ENCODE measurements at regions not wholly inside any gene's neighbourhood (a gene's known extent, or its start where the extent isn't known, plus 50 kb on each side); places are given as distances from the start of the nearest gene placed in this dataset.

DNA sequence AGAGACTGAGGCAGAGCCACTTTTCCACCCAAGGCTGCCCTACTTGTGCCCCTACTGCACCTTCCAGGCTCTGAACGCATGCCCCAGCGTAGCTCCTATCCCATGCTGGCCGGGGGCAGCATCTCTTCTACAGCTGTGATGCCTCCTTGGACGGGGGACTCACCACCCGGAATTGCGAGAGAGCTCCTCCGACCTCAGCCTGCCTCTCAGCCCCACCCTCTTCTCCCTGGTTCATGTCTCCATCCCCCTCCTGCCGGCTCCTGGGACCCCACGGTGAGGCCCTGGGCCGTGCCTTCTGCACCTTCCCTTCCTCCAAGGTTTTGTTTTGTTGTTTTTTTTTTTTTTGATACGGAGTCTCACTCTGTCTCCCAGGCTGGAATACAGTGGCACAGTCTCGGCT, 112.4 kb downstream of the MICALL2 start:
- intact Hi-C loops (cut with DNase I), result no loop called here
- H3K27me3 ChIP-seq, result no peaks in the 10 kb centered on the region
- H3K9me3 ChIP-seq, result no peaks in the 10 kb centered on the region
- no peak overlapping the region for H3K27ac ChIP-seq
- no peaks in the 10 kb centered on the region for H3K36me3 ChIP-seq
- H3K4me1 ChIP-seq, result no peaks in the 10 kb centered on the region
- no peak overlapping the region for H3K4me3 ChIP-seq
- no peak for DNase-seq (ENCODE audit: extremely low spot score in 2 of 2)
- no peak for TF ChIP-seq POLR2A (IDR thresholded peaks at IDR 0.05)
- no peak for TF ChIP-seq POLR2AphosphoS5 (IDR thresholded peaks at IDR 0.05; ENCODE audit: insufficient read depth in 1 of 2, low read depth in 1 of 2)
- no peak for TF ChIP-seq CTCF (IDR thresholded peaks at IDR 0.05)

- Histone ChIP-seq H3K9me3 (no peaks in the 10 kb centered on the region), H3K4me3 (no peak overlapping the region), H3K27ac (no peak overlapping the region), H3K36me3 (no peaks in the 10 kb centered on the region), H3K4me1 (no peaks in the 10 kb centered on the region), H3K27me3 (no peaks in the 10 kb centered on the region)
- DNase-seq (ENCODE audit: extremely low spot score in 2 of 2), result no peak
- TF ChIP-seq POLR2AphosphoS5 (IDR thresholded peaks at IDR 0.05; ENCODE audit: insufficient read depth in 1 of 2, low read depth in 1 of 2) (no peak), POLR2A (IDR thresholded peaks at IDR 0.05) (no peak), CTCF (IDR thresholded peaks at IDR 0.05) (no peak)
- intact Hi-C loops (cut with DNase I), result no loop called here
Measured at GRCh38 chr7:1348096-1348822, 111.0 kb downstream of the MICALL2 start.

- Histone ChIP-seq H3K27ac (no peak overlapping the region), H3K27me3 (no peaks in the 10 kb centered on the region), H3K4me1 (no peaks in the 10 kb centered on the region), H3K36me3 (no peaks in the 10 kb centered on the region), H3K4me3 (no peak overlapping the region), H3K9me3 (no peaks in the 10 kb centered on the region)
- intact Hi-C loops (cut with DNase I), result no loop called here
- TF ChIP-seq POLR2A (IDR thresholded peaks at IDR 0.05) (no peak), CTCF (IDR thresholded peaks at IDR 0.05) (no peak), POLR2AphosphoS5 (IDR thresholded peaks at IDR 0.05; ENCODE audit: insufficient read depth in 1 of 2, low read depth in 1 of 2) (no peak)
- no peak for DNase-seq (ENCODE audit: extremely low spot score in 2 of 2)
Measured at GRCh38 chr7:1348823-1349335, 110.4 kb downstream of the MICALL2 start.

GRCh38 chr7:1349351-1349761, 109.9 kb downstream of the MICALL2 start:
- H3K27me3 ChIP-seq, result no peaks in the 10 kb centered on the region
- H3K9me3 ChIP-seq, result no peaks in the 10 kb centered on the region
- TF ChIP-seq POLR2A (IDR thresholded peaks at IDR 0.05) (no peak), POLR2AphosphoS5 (IDR thresholded peaks at IDR 0.05; ENCODE audit: insufficient read depth in 1 of 2, low read depth in 1 of 2) (no peak), CTCF (IDR thresholded peaks at IDR 0.05) (no peak)
- no peak for DNase-seq (ENCODE audit: extremely low spot score in 2 of 2)
- intact Hi-C loops (cut with DNase I), result no loop called here
- no peak overlapping the region for H3K27ac ChIP-seq
- no peak overlapping the region for H3K4me3 ChIP-seq
- H3K4me1 ChIP-seq, result no peaks in the 10 kb centered on the region
- H3K36me3 ChIP-seq, result no peaks in the 10 kb centered on the region

DNA sequence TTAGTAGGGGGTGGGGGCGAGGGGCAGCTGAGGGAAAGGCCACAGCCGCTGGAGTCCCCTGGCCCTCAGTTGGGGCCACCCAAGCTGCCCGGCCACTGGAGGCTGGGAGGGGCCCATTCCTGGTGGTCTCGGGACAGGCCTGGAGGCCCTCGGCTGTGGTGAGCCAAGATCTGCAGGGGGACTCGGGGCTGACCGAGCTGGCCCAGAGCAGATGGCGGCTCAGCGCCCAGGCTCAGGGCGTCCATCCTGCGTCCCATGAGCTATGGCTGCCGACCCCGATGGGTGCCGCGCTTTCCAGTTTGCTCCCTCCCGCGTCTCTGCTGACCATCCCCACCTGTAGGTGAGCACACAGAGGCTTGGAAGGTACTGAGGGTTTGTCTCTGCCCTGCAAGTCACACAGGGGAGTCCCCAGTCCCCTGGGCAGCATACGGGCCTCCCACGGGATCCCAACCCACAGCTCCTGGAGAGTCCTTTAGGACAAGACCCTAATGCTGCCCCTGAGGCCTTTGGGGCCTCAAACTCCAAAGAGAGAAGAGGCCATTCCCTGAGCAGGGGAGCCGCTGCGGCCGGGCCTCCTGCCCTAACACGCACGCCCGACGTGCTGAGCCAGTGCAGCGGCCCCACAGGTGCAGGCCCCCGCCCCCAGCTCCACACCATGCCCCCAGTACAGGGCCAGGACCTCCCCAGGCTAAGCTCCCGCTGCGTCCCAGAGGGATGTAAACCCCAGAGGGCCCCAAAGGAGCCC, 107.2 kb downstream of the MICALL2 start:
- Histone ChIP-seq H3K36me3 (no peaks in the 10 kb centered on the region), H3K4me3 (no peak overlapping the region), H3K9me3 (no peaks in the 10 kb centered on the region), H3K4me1 (no peaks in the 10 kb centered on the region), H3K27me3 (no peaks in the 10 kb centered on the region), H3K27ac (no peak overlapping the region)
- intact Hi-C loops (cut with DNase I), result no loop called here
- TF ChIP-seq POLR2A (IDR thresholded peaks at IDR 0.05) (no peak), CTCF (IDR thresholded peaks at IDR 0.05) (no peak), POLR2AphosphoS5 (IDR thresholded peaks at IDR 0.05; ENCODE audit: insufficient read depth in 1 of 2, low read depth in 1 of 2) (no peak)
- no peak for DNase-seq (ENCODE audit: extremely low spot score in 2 of 2)
